Adrenal gland (tissue), 5 donors: ENCODE measurements at regions not wholly inside any gene's neighbourhood (a gene's known extent, or its start where the extent isn't known, plus 50 kb on each side); places are given as distances from the start of the nearest gene placed in this dataset.

ENCODE experiments used
- CTCF ChIP-seq, 6 experiments: fragments of 450-650 bp in 4 of 6; fragments of 200-600 bp in 2 of 6; sonication (generic) in 1 of 6; IDR thresholded peaks; 1 replicate in 5 of 6; 2 replicates in 1 of 6; pipeline versions ENCODE4 v1.5.1 to v1.8.0; 2016 to 2021; ENCODE audit warnings: antibody characterized with exemption in 6 of 6, mild to moderate bottlenecking in 2 of 6, moderate library complexity in 1 of 6
- POLR2A ChIP-seq, 2 donors: fragments of 450-650 bp; IDR thresholded peaks; one replicate each; pipeline ENCODE4 v1.6.1; 2017; ENCODE audit warnings: antibody characterized with exemption in 2 of 2, mild to moderate bottlenecking in 2 of 2, moderate library complexity in 1 of 2
- donor health status: DM: no; HTN: no; CAD: no.

- no peak for TF ChIP-seq CTCF (IDR thresholded peaks at IDR 0.05)
- TF ChIP-seq POLR2A (IDR thresholded peaks at IDR 0.05) = no peak
Measured at GRCh38 chr18:40346146-40346545, 1608.9 kb upstream of the PIK3C3 start.
